ENCODE measurements at regions not wholly inside any gene's neighbourhood (a gene's known extent, or its start where the extent isn't known, plus 50 kb on each side); places are given as distances from the start of the nearest gene placed in this dataset.
"Not testable (repeated sequence)": the region's sequence is repeated elsewhere in the genome, so short reads cannot be mapped to it uniquely, and the experiment has no call there.

DNA sequence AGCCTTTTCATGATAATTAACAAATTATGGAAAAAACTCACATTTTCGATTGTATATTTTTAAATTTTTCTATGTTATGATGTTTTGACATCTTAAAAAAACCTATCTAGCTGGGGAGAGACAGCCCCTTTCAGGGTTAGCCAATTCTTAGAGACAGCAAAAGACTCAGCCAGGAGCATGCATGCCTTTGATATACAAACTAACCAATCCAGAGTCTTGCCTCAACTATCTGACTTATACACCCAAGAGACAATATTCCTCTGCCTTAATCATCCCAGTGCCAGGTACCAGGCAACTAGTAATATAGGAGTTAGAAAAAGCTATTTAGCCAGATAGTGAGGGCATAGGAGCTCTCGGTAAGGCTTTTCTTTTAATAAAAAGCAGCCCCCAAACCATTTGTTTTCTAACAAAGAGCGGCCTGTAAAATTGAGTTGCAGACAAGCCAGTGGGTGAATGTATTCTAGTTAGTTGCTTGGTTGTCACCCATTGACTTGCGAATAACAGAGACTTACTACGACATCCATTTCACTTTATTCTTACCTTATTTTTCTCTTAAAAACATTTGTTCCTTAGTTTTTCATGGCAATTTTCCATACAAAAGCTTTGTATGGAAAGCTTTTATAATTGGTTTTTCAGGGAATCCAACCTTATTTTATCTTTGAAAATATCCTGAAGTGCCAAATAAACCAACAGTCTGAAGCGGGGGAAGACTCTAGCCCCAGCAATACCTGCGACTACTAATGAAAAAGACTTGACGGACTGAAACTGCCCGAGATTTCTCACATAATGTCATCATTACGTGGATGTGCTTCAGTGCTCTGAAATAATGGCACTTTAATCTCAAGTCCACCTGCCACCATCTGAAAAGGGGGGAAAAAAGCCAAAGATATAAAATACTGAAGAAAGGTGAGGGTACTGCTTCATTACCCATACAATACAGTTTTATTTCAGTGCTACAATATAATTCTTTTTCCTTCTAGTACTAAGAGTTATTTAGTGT, 64.6 kb upstream of the ATP2C1 start:
- peaks cover 4% of the 10 kb centered on the region for H3K36me3 Mint-ChIP-seq (ENCODE audit: low read depth)
- H3K27me3 Mint-ChIP-seq = peaks cover 33% of the 10 kb centered on the region
- ATAC-seq (no peak), DNase-seq (no peak)
- no peaks in the 10 kb centered on the region for H3K9me3 ChIP-seq (ENCODE audit: control insufficient read depth, low read length, poor library complexity, severe bottlenecking)
- no peak overlapping the region for H3K4me3 Mint-ChIP-seq
- H3K27ac Mint-ChIP-seq = no peak overlapping the region
- H3K4me1 Mint-ChIP-seq = no peaks in the 10 kb centered on the region

DNA sequence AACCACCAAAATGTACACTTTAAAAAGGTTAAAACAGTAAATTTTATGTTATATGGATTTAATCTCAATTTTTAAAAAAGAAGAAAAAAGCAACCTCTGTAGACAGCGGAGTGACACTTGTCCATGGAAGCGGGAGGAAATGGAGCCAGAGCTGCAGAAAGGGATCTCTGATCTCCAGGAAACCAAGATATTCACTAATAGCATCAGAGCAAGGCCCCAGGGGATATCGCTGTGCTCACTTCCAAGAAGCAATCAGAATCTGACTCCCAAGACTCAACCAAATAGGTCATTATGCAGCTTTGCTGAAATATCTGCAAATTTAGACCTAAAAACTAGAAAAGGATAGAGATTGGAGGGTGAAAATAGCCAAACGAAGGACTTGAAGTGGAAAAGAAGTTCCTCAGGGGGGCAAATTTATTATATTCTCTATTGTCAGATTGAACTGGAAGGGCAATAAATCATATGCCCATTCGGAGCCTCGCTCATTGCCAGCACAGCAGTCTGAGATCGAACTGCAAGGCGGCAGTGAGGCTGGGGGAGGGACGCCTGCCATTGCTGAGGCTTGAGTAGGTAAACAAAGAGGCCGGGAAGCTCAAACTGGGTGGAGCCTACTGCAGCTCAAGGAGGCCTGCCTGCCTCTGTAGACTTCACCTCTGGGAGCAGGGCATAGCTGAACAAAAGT, 62.0 kb upstream of the ATP2C1 start:
- ATAC-seq (no peak), DNase-seq (no peak)
- no peaks in the 10 kb centered on the region for H3K9me3 ChIP-seq (ENCODE audit: control insufficient read depth, low read length, poor library complexity, severe bottlenecking)
- H3K4me3 Mint-ChIP-seq = no peak overlapping the region
- H3K27ac Mint-ChIP-seq = peak overlapping the region; percentile 14
- peaks cover 14% of the 10 kb centered on the region for H3K27me3 Mint-ChIP-seq
- peaks cover 4% of the 10 kb centered on the region for H3K36me3 Mint-ChIP-seq (ENCODE audit: low read depth)
- no peaks in the 10 kb centered on the region for H3K4me1 Mint-ChIP-seq

- H3K36me3 Mint-ChIP-seq (ENCODE audit: low read depth); DNase-seq; H3K4me3 Mint-ChIP-seq; H3K9me3 ChIP-seq (ENCODE audit: control insufficient read depth, low read length, poor library complexity, severe bottlenecking); ATAC-seq; H3K4me1 Mint-ChIP-seq: not testable (repeated sequence)
- Mint-ChIP-seq H3K27me3 (peaks cover 14% of the 10 kb centered on the region), H3K27ac (peak overlapping the region; percentile 14)
Observed at GRCh38 chr3:130832401-130832746, 61.5 kb upstream of the ATP2C1 start.

DNA sequence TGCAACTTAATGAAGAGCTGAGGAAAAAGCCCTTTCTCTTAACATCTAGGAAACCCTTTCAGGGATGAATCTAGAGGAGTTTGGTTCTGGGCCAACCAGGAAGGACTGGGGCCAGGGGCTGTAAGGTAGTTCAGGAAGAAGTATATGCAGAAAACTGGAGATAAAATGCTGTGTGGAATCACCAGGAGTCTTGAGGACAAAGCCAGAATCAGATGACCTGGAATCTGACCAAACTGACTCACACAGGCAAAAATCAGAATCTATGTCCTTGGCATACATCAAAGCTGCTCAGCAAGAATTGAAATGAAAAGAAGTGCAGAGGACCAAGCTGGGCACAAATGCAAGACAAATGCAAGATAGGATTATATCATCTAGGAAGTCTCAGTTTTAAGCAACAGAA, 59.4 kb upstream of the ATP2C1 start:
- H3K27me3 Mint-ChIP-seq = peaks cover 15% of the 10 kb centered on the region
- no peak overlapping the region for H3K4me3 Mint-ChIP-seq
- DNase-seq (no peak), ATAC-seq (no peak)
- H3K36me3 Mint-ChIP-seq (ENCODE audit: low read depth) = peaks cover 4% of the 10 kb centered on the region
- no peaks in the 10 kb centered on the region for H3K9me3 ChIP-seq (ENCODE audit: control insufficient read depth, low read length, poor library complexity, severe bottlenecking)
- no peak overlapping the region for H3K27ac Mint-ChIP-seq
- H3K4me1 Mint-ChIP-seq = peaks cover 2% of the 10 kb centered on the region

DNA sequence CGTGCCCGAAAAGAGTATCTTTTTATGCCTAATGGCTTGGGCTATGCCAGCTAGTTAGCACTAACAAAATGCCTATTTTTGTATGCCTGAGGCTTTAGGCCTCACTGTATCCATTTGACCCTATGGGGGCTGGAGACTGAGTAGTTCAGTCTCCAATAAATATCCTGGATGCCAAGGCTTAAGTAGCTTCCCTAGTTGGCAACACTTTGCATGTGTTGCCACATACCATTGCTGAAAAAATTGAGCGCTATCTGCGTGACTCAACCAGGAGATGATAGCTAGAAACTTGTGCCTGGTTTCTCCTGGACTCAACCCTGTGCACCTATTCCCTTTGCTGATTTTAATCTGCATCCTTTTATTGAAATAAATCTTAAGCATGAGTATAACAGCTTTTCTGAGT, 58.4 kb upstream of the ATP2C1 start:
- Mint-ChIP-seq H3K27me3 (peaks cover 24% of the 10 kb centered on the region), H3K36me3 (ENCODE audit: low read depth) (peaks cover 4% of the 10 kb centered on the region), H3K4me3 (no peak overlapping the region), H3K4me1 (peaks cover 5% of the 10 kb centered on the region), H3K27ac (no peak overlapping the region)
- ATAC-seq (no peak), DNase-seq (no peak)
- H3K9me3 ChIP-seq (ENCODE audit: control insufficient read depth, low read length, poor library complexity, severe bottlenecking) = no peaks in the 10 kb centered on the region

- H3K9me3 ChIP-seq (ENCODE audit: control insufficient read depth, low read length, poor library complexity, severe bottlenecking) = no peaks in the 10 kb centered on the region
- H3K27ac Mint-ChIP-seq = no peak overlapping the region
- H3K4me1 Mint-ChIP-seq = peaks cover 5% of the 10 kb centered on the region
- no peaks in the 10 kb centered on the region for H3K36me3 Mint-ChIP-seq (ENCODE audit: low read depth)
- ATAC-seq (no peak), DNase-seq (no peak)
- peaks cover 10% of the 10 kb centered on the region for H3K27me3 Mint-ChIP-seq
- H3K4me3 Mint-ChIP-seq = no peak overlapping the region
Observed at GRCh38 chr3:130838898-130839600, 54.8 kb upstream of the ATP2C1 start.

DNA sequence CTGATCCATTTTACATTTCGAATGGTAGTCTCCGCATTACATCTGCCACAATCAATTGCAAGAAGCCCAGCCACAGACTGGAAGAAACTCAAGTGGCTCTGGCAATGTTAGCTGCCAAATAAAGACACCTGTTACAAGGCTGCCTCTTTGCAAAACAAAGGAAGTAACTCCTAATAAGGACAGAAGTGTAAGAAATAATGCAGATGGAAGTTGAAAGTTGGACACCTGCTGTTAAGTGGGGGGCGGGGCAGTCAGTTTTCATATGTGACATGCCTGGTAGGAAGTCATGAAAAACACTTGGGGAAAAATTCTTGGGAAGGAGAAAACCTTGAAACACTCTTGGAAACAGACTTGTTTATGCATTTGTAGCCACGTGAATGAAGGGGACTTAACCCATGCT, 54.1 kb upstream of the ATP2C1 start:
- H3K27me3 Mint-ChIP-seq = peaks cover 10% of the 10 kb centered on the region
- no peak overlapping the region for H3K4me3 Mint-ChIP-seq
- no peaks in the 10 kb centered on the region for H3K9me3 ChIP-seq (ENCODE audit: control insufficient read depth, low read length, poor library complexity, severe bottlenecking)
- DNase-seq (no peak), ATAC-seq (no peak)
- no peaks in the 10 kb centered on the region for H3K36me3 Mint-ChIP-seq (ENCODE audit: low read depth)
- H3K4me1 Mint-ChIP-seq = peaks cover 5% of the 10 kb centered on the region
- no peak overlapping the region for H3K27ac Mint-ChIP-seq

- Mint-ChIP-seq H3K27ac (no peak overlapping the region), H3K36me3 (ENCODE audit: low read depth) (no peaks in the 10 kb centered on the region), H3K27me3 (peaks cover 10% of the 10 kb centered on the region), H3K4me1 (peaks cover 5% of the 10 kb centered on the region), H3K4me3 (no peak overlapping the region)
- DNase-seq (no peak), ATAC-seq (no peak)
- no peaks in the 10 kb centered on the region for H3K9me3 ChIP-seq (ENCODE audit: control insufficient read depth, low read length, poor library complexity, severe bottlenecking)
Observed at GRCh38 chr3:130841357-130841756, 52.5 kb upstream of the ATP2C1 start.

DNA sequence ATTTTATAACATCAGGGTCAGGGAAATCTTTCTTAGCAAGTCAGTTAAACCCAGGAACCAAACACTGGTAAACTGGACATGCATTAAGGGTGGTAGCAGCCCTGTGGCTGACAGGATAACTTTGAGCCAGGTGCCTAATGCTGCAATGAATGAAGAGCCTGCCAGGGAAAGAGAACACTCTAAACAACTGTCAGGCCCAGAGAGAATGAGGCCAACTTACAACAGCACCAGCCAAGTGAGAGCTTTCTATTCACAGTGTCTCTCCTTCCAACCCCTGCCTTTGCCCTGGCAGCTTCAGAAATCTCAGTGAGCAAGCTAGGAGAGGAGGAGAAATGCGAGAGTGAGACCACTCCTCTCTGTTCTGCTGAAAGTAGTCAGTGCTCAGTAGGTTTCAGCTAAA, 50.4 kb upstream of the ATP2C1 start:
- DNase-seq = no peak
- Mint-ChIP-seq H3K27me3 (peaks cover 10% of the 10 kb centered on the region), H3K36me3 (ENCODE audit: low read depth) (no peaks in the 10 kb centered on the region), H3K4me3 (no peak overlapping the region), H3K4me1 (peaks cover 5% of the 10 kb centered on the region), H3K27ac (peak overlapping the region; percentile 24)
- no peak for ATAC-seq
- no peaks in the 10 kb centered on the region for H3K9me3 ChIP-seq (ENCODE audit: control insufficient read depth, low read length, poor library complexity, severe bottlenecking)
